ENCODE measurements at regions not wholly inside any gene's neighbourhood (a gene's known extent, or its start where the extent isn't known, plus 50 kb on each side); places are given as distances from the start of the nearest gene placed in this dataset.

GRCh38 chr16:86252596-86252995, 257.7 kb upstream of the FOXF1 start:
- no peak for DNase-seq
- no peak for TF ChIP-seq EZH2 (IDR thresholded peaks at IDR 0.05; ENCODE audit: low read depth)
- TF ChIP-seq, protein P1, sequence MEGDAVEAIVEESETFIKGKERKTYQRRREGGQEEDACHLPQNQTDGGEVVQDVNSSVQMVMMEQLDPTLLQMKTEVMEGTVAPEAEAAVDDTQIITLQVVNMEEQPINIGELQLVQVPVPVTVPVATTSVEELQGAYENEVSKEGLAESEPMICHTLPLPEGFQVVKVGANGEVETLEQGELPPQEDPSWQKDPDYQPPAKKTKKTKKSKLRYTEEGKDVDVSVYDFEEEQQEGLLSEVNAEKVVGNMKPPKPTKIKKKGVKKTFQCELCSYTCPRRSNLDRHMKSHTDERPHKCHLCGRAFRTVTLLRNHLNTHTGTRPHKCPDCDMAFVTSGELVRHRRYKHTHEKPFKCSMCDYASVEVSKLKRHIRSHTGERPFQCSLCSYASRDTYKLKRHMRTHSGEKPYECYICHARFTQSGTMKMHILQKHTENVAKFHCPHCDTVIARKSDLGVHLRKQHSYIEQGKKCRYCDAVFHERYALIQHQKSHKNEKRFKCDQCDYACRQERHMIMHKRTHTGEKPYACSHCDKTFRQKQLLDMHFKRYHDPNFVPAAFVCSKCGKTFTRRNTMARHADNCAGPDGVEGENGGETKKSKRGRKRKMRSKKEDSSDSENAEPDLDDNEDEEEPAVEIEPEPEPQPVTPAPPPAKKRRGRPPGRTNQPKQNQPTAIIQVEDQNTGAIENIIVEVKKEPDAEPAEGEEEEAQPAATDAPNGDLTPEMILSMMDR (conservative IDR thresholded peaks at IDR 0.05) = peak; percentile 30; the same call in 1 of the 2 replicates
- no peak overlapping the region for H3K4me2 ChIP-seq
- intact Hi-C loops (cut with micrococcal nuclease; ENCODE audit: unreplicated experiment) = no loop called here
- no peaks in the 10 kb centered on the region for H3K36me3 ChIP-seq (ENCODE audit: low read depth)
- POLR2A ChIA-PET (ENCODE audit: unreplicated experiment) = no interaction called here
- H3K9me2 ChIP-seq (ENCODE audit: insufficient read depth) = no peaks in the 10 kb centered on the region
- no peaks in the 10 kb centered on the region for H3K9me3 ChIP-seq (ENCODE audit: insufficient read depth, low read depth)
- H3K4me1 ChIP-seq (replicated peaks; ENCODE audit: insufficient read depth) = no peaks in the 10 kb centered on the region
- peaks cover 45% of the 10 kb centered on the region for H3K27me3 ChIP-seq (ENCODE audit: insufficient read depth, low read depth)
- no peaks in the 10 kb centered on the region for H4K20me1 ChIP-seq (ENCODE audit: insufficient read depth)
- no TSS peak for BruUV-seq (replicated peaks)
- no peak overlapping the region for H3K4me3 ChIP-seq
- CTCF ChIA-PET = interaction anchor here (0.7 kb wide), 1 partner anchor 534 kb away, joined by 6 read pairs; no protein-coding TSS in a partner anchor
- no peak overlapping the region for H2AFZ ChIP-seq
- no peaks in the 10 kb centered on the region for H3F3A ChIP-seq (ENCODE audit: insufficient read depth, low read depth)
- H3K27ac ChIP-seq = no peak overlapping the region
- H3K79me2 ChIP-seq (ENCODE audit: low read depth) = no peaks in the 10 kb centered on the region

- CTCF ChIA-PET = no interaction called here
- H3K4me1 ChIP-seq (replicated peaks; ENCODE audit: insufficient read depth) = no peaks in the 10 kb centered on the region
- H3K4me3 ChIP-seq = no peak overlapping the region
- H3F3A ChIP-seq (ENCODE audit: insufficient read depth, low read depth) = no peaks in the 10 kb centered on the region
- no TSS peak for BruUV-seq (replicated peaks)
- POLR2A ChIA-PET (ENCODE audit: unreplicated experiment) = no interaction called here
- no peaks in the 10 kb centered on the region for H4K20me1 ChIP-seq (ENCODE audit: insufficient read depth)
- intact Hi-C loops (cut with micrococcal nuclease; ENCODE audit: unreplicated experiment) = no loop called here
- no peaks in the 10 kb centered on the region for H3K9me2 ChIP-seq (ENCODE audit: insufficient read depth)
- no peak overlapping the region for H2AFZ ChIP-seq
- no peak overlapping the region for H3K27ac ChIP-seq
- H3K9me3 ChIP-seq (ENCODE audit: insufficient read depth, low read depth) = no peaks in the 10 kb centered on the region
- no peak overlapping the region for H3K4me2 ChIP-seq
- peaks cover 14% of the 10 kb centered on the region for H3K27me3 ChIP-seq (ENCODE audit: insufficient read depth, low read depth)
- no peak for DNase-seq
- H3K79me2 ChIP-seq (ENCODE audit: low read depth) = no peaks in the 10 kb centered on the region
- no peaks in the 10 kb centered on the region for H3K36me3 ChIP-seq (ENCODE audit: low read depth)
- TF ChIP-seq EZH2 (IDR thresholded peaks at IDR 0.05; ENCODE audit: low read depth) = no peak
- TF ChIP-seq, protein P1 (conservative IDR thresholded peaks at IDR 0.05) = no peak
Measured at GRCh38 chr16:86255966-86256365, 254.4 kb upstream of the FOXF1 start.

- no peaks in the 10 kb centered on the region for H3K79me2 ChIP-seq (ENCODE audit: low read depth)
- H3K27me3 ChIP-seq (ENCODE audit: insufficient read depth, low read depth) = peaks cover 4% of the 10 kb centered on the region
- H3K4me2 ChIP-seq = no peak overlapping the region
- no peaks in the 10 kb centered on the region for H3K9me2 ChIP-seq (ENCODE audit: insufficient read depth)
- H3K4me3 ChIP-seq = no peak overlapping the region
- DNase-seq = no peak
- TF ChIP-seq EZH2 (IDR thresholded peaks at IDR 0.05; ENCODE audit: low read depth) = no peak
- TF ChIP-seq, protein P1 (conservative IDR thresholded peaks at IDR 0.05) = no peak
- no peaks in the 10 kb centered on the region for H3F3A ChIP-seq (ENCODE audit: insufficient read depth, low read depth)
- H2AFZ ChIP-seq = no peak overlapping the region
- H4K20me1 ChIP-seq (ENCODE audit: insufficient read depth) = no peaks in the 10 kb centered on the region
- intact Hi-C loops (cut with micrococcal nuclease; ENCODE audit: unreplicated experiment) = no loop called here
- H3K4me1 ChIP-seq (replicated peaks; ENCODE audit: insufficient read depth) = no peaks in the 10 kb centered on the region
- no peaks in the 10 kb centered on the region for H3K9me3 ChIP-seq (ENCODE audit: insufficient read depth, low read depth)
- BruUV-seq (replicated peaks) = no TSS peak
- POLR2A ChIA-PET (ENCODE audit: unreplicated experiment) = no interaction called here
- H3K36me3 ChIP-seq (ENCODE audit: low read depth) = no peaks in the 10 kb centered on the region
- H3K27ac ChIP-seq = no peak overlapping the region
- CTCF ChIA-PET = no interaction called here
Measured at GRCh38 chr16:86256995-86257394, 253.3 kb upstream of the FOXF1 start.

All from PC-9 (cell line).